ENCODE measurements at regions not wholly inside any gene's neighbourhood (a gene's known extent, or its start where the extent isn't known, plus 50 kb on each side); places are given as distances from the start of the nearest gene placed in this dataset.

- H3K36me3 Mint-ChIP-seq (ENCODE audit: low read depth) = no peaks in the 10 kb centered on the region
- no peaks in the 10 kb centered on the region for H3K27me3 Mint-ChIP-seq (ENCODE audit: low read depth, poor library complexity)
- no peak for TF ChIP-seq CTCF (IDR thresholded peaks at IDR 0.05)
- H3K9me3 Mint-ChIP-seq = peaks cover 4% of the 10 kb centered on the region
- no peak for DNase-seq
- H3K27ac Mint-ChIP-seq = no peak overlapping the region
- no peak overlapping the region for H3K4me3 Mint-ChIP-seq
- H3K4me1 Mint-ChIP-seq = no peaks in the 10 kb centered on the region
Observed at GRCh38 chr13:55816976-55817601, 1323.6 kb upstream of the PRR20A start.

DNA sequence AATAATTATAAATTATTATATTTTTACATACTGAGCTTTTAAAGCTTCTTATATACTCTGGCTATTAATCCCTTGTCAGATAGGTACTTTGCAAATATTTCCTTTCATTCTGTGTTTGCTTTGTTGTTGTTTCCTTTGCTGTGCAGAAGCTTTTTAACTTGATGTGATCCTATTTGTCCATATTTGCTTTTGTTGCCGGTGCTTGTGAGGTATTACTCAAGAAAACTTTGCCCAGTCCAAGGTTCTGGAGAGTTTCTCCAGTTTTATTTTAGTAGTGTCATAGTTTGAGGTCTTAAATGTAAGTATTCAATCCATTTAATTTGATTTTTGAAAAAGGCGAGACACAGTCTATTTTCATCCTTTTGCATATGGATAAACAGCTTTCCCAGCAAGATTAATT, 1319.9 kb upstream of the PRR20A start:
- H3K27ac Mint-ChIP-seq = no peak overlapping the region
- H3K4me3 Mint-ChIP-seq = no peak overlapping the region
- H3K4me1 Mint-ChIP-seq = no peaks in the 10 kb centered on the region
- H3K36me3 Mint-ChIP-seq (ENCODE audit: low read depth) = no peaks in the 10 kb centered on the region
- no peaks in the 10 kb centered on the region for H3K9me3 Mint-ChIP-seq
- TF ChIP-seq CTCF (IDR thresholded peaks at IDR 0.05) = no peak
- DNase-seq = no peak
- no peaks in the 10 kb centered on the region for H3K27me3 Mint-ChIP-seq (ENCODE audit: low read depth, poor library complexity)

DNA sequence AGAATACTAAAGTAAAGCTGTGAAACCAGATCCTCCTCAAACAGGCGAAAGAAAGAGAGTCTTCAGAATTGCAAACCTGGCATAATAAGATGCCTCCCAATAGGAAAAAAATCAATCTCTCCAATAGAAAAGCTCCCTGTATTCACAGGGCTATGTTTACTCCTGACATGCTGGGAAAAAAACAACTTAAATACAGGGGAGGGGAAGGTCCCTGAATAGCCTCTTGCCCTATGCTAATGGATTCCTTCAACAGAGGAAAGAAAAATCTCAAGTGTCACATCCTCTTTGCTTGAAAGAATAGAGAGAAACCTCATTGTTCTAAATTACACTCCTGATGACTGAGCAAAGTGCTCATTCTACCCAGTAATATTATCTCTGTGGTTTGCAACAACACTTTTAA, 1271.1 kb upstream of the PRR20A start:
- DNase-seq = no peak
- H3K27me3 Mint-ChIP-seq (ENCODE audit: low read depth, poor library complexity) = no peaks in the 10 kb centered on the region
- no peak overlapping the region for H3K4me3 Mint-ChIP-seq
- H3K27ac Mint-ChIP-seq = no peak overlapping the region
- H3K4me1 Mint-ChIP-seq = no peaks in the 10 kb centered on the region
- H3K9me3 Mint-ChIP-seq = peaks cover 16% of the 10 kb centered on the region
- no peak for TF ChIP-seq CTCF (IDR thresholded peaks at IDR 0.05)
- H3K36me3 Mint-ChIP-seq (ENCODE audit: low read depth) = no peaks in the 10 kb centered on the region

- Mint-ChIP-seq H3K4me1 (no peaks in the 10 kb centered on the region), H3K4me3 (no peak overlapping the region), H3K36me3 (ENCODE audit: low read depth) (no peaks in the 10 kb centered on the region), H3K27me3 (ENCODE audit: low read depth, poor library complexity) (no peaks in the 10 kb centered on the region), H3K9me3 (peaks cover 9% of the 10 kb centered on the region), H3K27ac (no peak overlapping the region)
- no peak for DNase-seq
- TF ChIP-seq CTCF (IDR thresholded peaks at IDR 0.05) = no peak
Observed at GRCh38 chr13:55887561-55887960, 1253.2 kb upstream of the PRR20A start.

GRCh38 chr13:55893540-55893939, 1247.2 kb upstream of the PRR20A start:
- Mint-ChIP-seq H3K27me3 (ENCODE audit: low read depth, poor library complexity) (no peaks in the 10 kb centered on the region), H3K36me3 (ENCODE audit: low read depth) (no peaks in the 10 kb centered on the region), H3K4me3 (no peak overlapping the region), H3K9me3 (peaks cover 3% of the 10 kb centered on the region), H3K27ac (no peak overlapping the region), H3K4me1 (no peaks in the 10 kb centered on the region)
- DNase-seq = no peak
- no peak for TF ChIP-seq CTCF (IDR thresholded peaks at IDR 0.05)

DNA sequence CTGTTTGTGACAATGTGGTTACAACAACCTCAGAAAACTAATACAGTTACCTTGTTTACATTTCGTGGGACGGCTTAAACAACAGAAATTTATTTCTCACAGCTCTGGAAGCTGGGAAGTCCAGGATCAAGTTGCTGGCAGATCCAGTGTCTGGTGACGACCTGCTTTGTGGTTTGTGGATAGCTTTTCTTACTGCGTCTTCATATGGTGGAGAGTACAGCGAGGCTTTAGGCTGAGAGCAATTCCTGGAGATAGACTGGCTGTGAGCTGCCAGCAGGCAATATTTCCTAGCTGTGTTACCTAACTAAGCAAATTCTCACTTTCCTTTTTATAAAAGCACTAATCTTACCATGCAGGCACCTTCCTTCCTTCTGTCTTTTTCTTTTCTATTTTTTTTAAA, 1203.5 kb upstream of the PRR20A start:
- H3K4me3 Mint-ChIP-seq = no peak overlapping the region

More for the DNA sequence above, 1203.5 kb upstream of the PRR20A start:
- no peak for TF ChIP-seq CTCF (IDR thresholded peaks at IDR 0.05)
- H3K4me1 Mint-ChIP-seq = no peaks in the 10 kb centered on the region
- H3K27me3 Mint-ChIP-seq (ENCODE audit: low read depth, poor library complexity) = no peaks in the 10 kb centered on the region
- no peaks in the 10 kb centered on the region for H3K9me3 Mint-ChIP-seq
- no peak overlapping the region for H3K27ac Mint-ChIP-seq
- DNase-seq = no peak
- no peaks in the 10 kb centered on the region for H3K36me3 Mint-ChIP-seq (ENCODE audit: low read depth)
